K562 (cell line): ENCODE measurements at regions not wholly inside any gene's neighbourhood (a gene's known extent, or its start where the extent isn't known, plus 50 kb on each side); places are given as distances from the start of the nearest gene placed in this dataset.

Experiments
- ATAC-seq: fragments of 200-7000 bp; cut with Tn5 transposase; 3 replicates; pipeline ENCODE4 v1.9.1; 2020; ENCODE audit warnings: moderate library complexity
- BruUV-seq: library from RNA; stranded (reverse); fragments of 400-500 nt; replicated peaks from 2 replicates; lab custom pipeline; 2021; lab: Mats Ljungman, UMichigan
- CTCF ChIA-PET: fragments of 300-600 bp; formaldehyde crosslinking; extraction: SDS; loops from one replicate; lab custom pipeline; 2021; ENCODE audit warnings: low intra/inter-chr PET ratio; lab: Yijun Ruan, JAX
- POLR2A ChIA-PET: fragments of 300-600, 350-650 bp; sonication (Branson Sonifier 250); formaldehyde crosslinking; extraction: SDS; loops from one replicate; lab custom pipeline; 2021; ENCODE audit warnings: antibody characterized with exemption, inconsistent platforms; lab: Yijun Ruan, JAX
- DNase-seq, 4 experiments: peaks; one replicate each; pipeline versions ENCODE4 v3.0.0 to v3.0.0-alpha.2; 2011 to 2018; ENCODE audit warnings: low spot score in 3 of 4, mixed read lengths in 3 of 4; ENCODE audit errors: extremely low read depth in 1 of 4
- FAIRE-seq: peaks from 2 replicates; lab custom pipeline; 2011; peaks lifted over from hg19 to GRCh38; lab: Jason Lieb, UNC
- H2AFZ ChIP-seq: 2 replicates; pipeline ENCODE4 v1.6.0; 2011; ENCODE audit warnings: low read depth, low read length, control low read depth, inconsistent platforms
- H3K27ac ChIP-seq: fragments of 200-600 bp; 3 replicates; pipeline ENCODE4 v1.8.0; 2011; ENCODE audit warnings: low read depth, mild to moderate bottlenecking, control low read depth, inconsistent platforms, low read length, moderate library complexity, mixed read lengths; ENCODE audit errors: extremely low read depth
- H3K27me3 ChIP-seq, 2 experiments: fragments of 300-600 bp in 1 of 2; 2 replicates in 1 of 2; 3 replicates in 1 of 2; pipeline versions ENCODE4 v1.6.0 to v1.8.0; 2011; ENCODE audit warnings: inconsistent platforms in 2 of 2, low read length in 2 of 2, mild to moderate bottlenecking in 1 of 2, mixed read lengths in 1 of 2, moderate library complexity in 1 of 2; ENCODE audit not compliant: control insufficient read depth in 2 of 2, insufficient read depth in 2 of 2
- H3K36me3 ChIP-seq: fragments of 300-600 bp; 3 replicates; pipeline ENCODE4 v1.8.0; 2011; ENCODE audit warnings: mild to moderate bottlenecking, low read length, inconsistent platforms; ENCODE audit not compliant: control insufficient read depth, insufficient read depth
- H3K4me1 ChIP-seq, 2 experiments: fragments of 200-600 bp in 1 of 2; replicated peaks in 1 of 2; 2 replicates in 1 of 2; 3 replicates in 1 of 2; pipeline versions ENCODE4 v1.5.1 to v1.8.0; 2011; ENCODE audit warnings: inconsistent platforms in 2 of 2, low read length in 2 of 2, mild to moderate bottlenecking in 1 of 2, mixed read lengths in 1 of 2, moderate library complexity in 1 of 2; ENCODE audit not compliant: control insufficient read depth in 2 of 2, insufficient read depth in 2 of 2
- H3K4me2 ChIP-seq: 2 replicates; pipeline ENCODE4 v1.6.1; 2011; ENCODE audit warnings: low read length, control low read depth, inconsistent platforms, mixed read lengths; ENCODE audit not compliant: insufficient read depth
- H3K4me3 ChIP-seq: fragments of 200-600 bp; sonication (generic), shearing (Covaris generic); 2 replicates; pipeline ENCODE4 v1.5.1; 2016; ENCODE audit warnings: control low read depth, inconsistent platforms
- H3K79me2 ChIP-seq: fragments of 200-600 bp; 3 replicates; pipeline ENCODE4 v1.8.0; 2011; ENCODE audit warnings: low read length, inconsistent platforms; ENCODE audit not compliant: control insufficient read depth, insufficient read depth
- H3K9ac ChIP-seq, 2 experiments: 2 replicates each; pipeline versions ENCODE4 v1.6.0 to v1.6.1; 2011; ENCODE audit warnings: low read depth in 2 of 2, low read length in 2 of 2, control low read depth in 1 of 2, inconsistent platforms in 1 of 2, mild to moderate bottlenecking in 1 of 2, mixed read lengths in 1 of 2; ENCODE audit not compliant: insufficient read depth in 1 of 2
- H3K9me1 ChIP-seq: one replicate; pipeline ENCODE4 v1.6.0; 2011; ENCODE audit warnings: inconsistent platforms, mild to moderate bottlenecking, low read length, moderate library complexity; ENCODE audit not compliant: control insufficient read depth, insufficient read depth
- H3K9me3 ChIP-seq: replicated peaks from 2 replicates; pipeline ENCODE4 v1.5.1; 2011; ENCODE audit warnings: low read depth, low read length, inconsistent platforms; ENCODE audit not compliant: control insufficient read depth, insufficient read depth
- H4K20me1 ChIP-seq: replicated peaks from 2 replicates; pipeline ENCODE4 v1.6.1; 2011; ENCODE audit warnings: low read length, inconsistent platforms, mixed read lengths; ENCODE audit not compliant: control insufficient read depth, insufficient read depth
- ESRRB ChIP-seq: fragments of 250-450 bp; sonication (Bioruptor Pico); IDR thresholded peaks from 2 replicates; pipeline ENCODE4 v1.5.0; 2020; ENCODE audit warnings: mild to moderate bottlenecking, moderate library complexity, borderline replicate concordance
- ETS1 ChIP-seq: conservative IDR thresholded peaks from 2 replicates; pipeline ENCODE4 v1.6.1; 2011; ENCODE audit warnings: low read depth, mild to moderate bottlenecking, low read length; ENCODE audit not compliant: control insufficient read depth
- GTF2F1 ChIP-seq: IDR thresholded peaks from 2 replicates; pipeline ENCODE4 v1.6.1; 2011; ENCODE audit warnings: low read depth, low read length, improper control_type of control experiment
- MBD1 ChIP-seq: fragments of 250-450 bp; sonication (Bioruptor Pico); IDR thresholded peaks from 2 replicates; pipeline ENCODE4 v1.8.0; 2022; ENCODE audit warnings: inconsistent platforms
- MEF2D ChIP-seq: conservative IDR thresholded peaks from 2 replicates; pipeline ENCODE4 v1.6.1; 2016; ENCODE audit warnings: low read depth, missing genetic modification characterization, missing compliant biosample characterization
- PPARD ChIP-seq: fragments of 250-450 bp; sonication (Bioruptor Pico); IDR thresholded peaks from 2 replicates; pipeline ENCODE4 v1.8.0; 2022; ENCODE audit warnings: inconsistent platforms, mild to moderate bottlenecking, moderate library complexity
- PRPF4 ChIP-seq: fragments of 200-400 bp; formaldehyde crosslinking; IDR thresholded peaks from one replicate; pipeline ENCODE4 v1.6.1; 2017; ENCODE audit warnings: low read length, low read depth, mild to moderate bottlenecking; ENCODE audit not compliant: insufficient read depth, poor library complexity, severe bottlenecking
- ZBTB2 ChIP-seq: fragments of 450-650 bp; IDR thresholded peaks from 2 replicates; pipeline ENCODE4 v1.6.1; 2016; ENCODE audit warnings: antibody characterized with exemption
- ZNF444 ChIP-seq: fragments of 250-450 bp; sonication (Bioruptor Pico); IDR thresholded peaks from 2 replicates; pipeline ENCODE4 v1.4.0; 2020; ENCODE audit warnings: mild to moderate bottlenecking, moderate library complexity
- ZNF507 ChIP-seq: conservative IDR thresholded peaks from 2 replicates; pipeline ENCODE4 v1.6.1; 2017; ENCODE audit warnings: missing genetic modification characterization, missing compliant biosample characterization
- ZNF717 ChIP-seq: fragments of 250-450 bp; sonication (Bioruptor Pico); IDR thresholded peaks from 2 replicates; pipeline ENCODE4 v1.5.0; 2021
- WGBS: fragments of 100-300 bp; shearing (Covaris generic); methylation state at CpG from one replicate; pipeline ENCODE4 v1.1.6; 2016; ENCODE audit warnings: low coverage, mixed read lengths; ENCODE audit not compliant: insufficient coverage; ENCODE audit errors: missing lambda C conversion rate; 5-methylcytosine and 5-hydroxymethylcytosine counted together
- in situ Hi-C: fragments of 300-500 bp; cut with MboI; formaldehyde crosslinking; loops from 4 replicates; pipeline ENCODE4 v1.15.0; 2018; ENCODE audit warnings: inconsistent platforms, mixed read lengths
- intact Hi-C: fragments of 100-400 bp; cut with micrococcal nuclease; formaldehyde crosslinking; loops from 2 replicates; pipeline ENCODE4 v1.14.2; 2022
- TF ChIP-seq, protein P1 (sequence below): fragments of 250-450 bp; sonication (Bioruptor Pico); IDR thresholded peaks from 2 replicates; pipeline ENCODE4 v1.5.0; 2020; ENCODE audit warnings: mild to moderate bottlenecking
- TF ChIP-seq, protein P2 (sequence below): fragments of 250-450 bp; sonication (Bioruptor Pico); IDR thresholded peaks from 2 replicates; pipeline ENCODE4 v1.8.0; 2021; ENCODE audit warnings: mild to moderate bottlenecking, moderate library complexity

- H3K4me1 ChIP-seq: no peaks in the 10 kb centered on the region
- BruUV-seq: no TSS peak
- FAIRE-seq (no peak), ATAC-seq (no peak), DNase-seq (no peak)
- no peaks in the 10 kb centered on the region for H4K20me1 ChIP-seq
- H3K79me2 ChIP-seq: no peaks in the 10 kb centered on the region
- no peaks in the 10 kb centered on the region for H3K36me3 ChIP-seq
- POLR2A ChIA-PET: no interaction called here
- no peak overlapping the region for H3K4me3 ChIP-seq
- H3K27me3 ChIP-seq: no peaks in the 10 kb centered on the region
- H3K27ac ChIP-seq: no peak overlapping the region
- WGBS: 0% methylated on average over 2 of the region's 2 CpGs
- intact Hi-C loops: no loop called here
- H2AFZ ChIP-seq: no peak overlapping the region
- no peak overlapping the region for H3K4me2 ChIP-seq
- no peaks in the 10 kb centered on the region for H3K9me3 ChIP-seq
- H3K9me1 ChIP-seq: no peaks in the 10 kb centered on the region
- in situ Hi-C loops: no loop called here
- CTCF ChIA-PET: no interaction called here
- no peak overlapping the region for H3K9ac ChIP-seq
- no peak for TF ChIP-seq ZNF444 (CRISPR knock-in tag)
- no peak for TF ChIP-seq ZNF717 (CRISPR knock-in tag)
- TF ChIP-seq PPARD (CRISPR knock-in tag): no peak
- TF ChIP-seq, protein P1, sequence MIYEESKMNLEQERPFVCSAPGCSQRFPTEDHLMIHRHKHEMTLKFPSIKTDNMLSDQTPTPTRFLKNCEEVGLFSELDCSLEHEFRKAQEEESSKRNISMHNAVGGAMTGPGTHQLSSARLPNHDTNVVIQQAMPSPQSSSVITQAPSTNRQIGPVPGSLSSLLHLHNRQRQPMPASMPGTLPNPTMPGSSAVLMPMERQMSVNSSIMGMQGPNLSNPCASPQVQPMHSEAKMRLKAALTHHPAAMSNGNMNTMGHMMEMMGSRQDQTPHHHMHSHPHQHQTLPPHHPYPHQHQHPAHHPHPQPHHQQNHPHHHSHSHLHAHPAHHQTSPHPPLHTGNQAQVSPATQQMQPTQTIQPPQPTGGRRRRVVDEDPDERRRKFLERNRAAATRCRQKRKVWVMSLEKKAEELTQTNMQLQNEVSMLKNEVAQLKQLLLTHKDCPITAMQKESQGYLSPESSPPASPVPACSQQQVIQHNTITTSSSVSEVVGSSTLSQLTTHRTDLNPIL: no peak
- no peak for TF ChIP-seq ZBTB2
- TF ChIP-seq PRPF4: no peak
- TF ChIP-seq MBD1 (CRISPR knock-in tag): no peak
- TF ChIP-seq ETS1: no peak
- TF ChIP-seq, protein P2, sequence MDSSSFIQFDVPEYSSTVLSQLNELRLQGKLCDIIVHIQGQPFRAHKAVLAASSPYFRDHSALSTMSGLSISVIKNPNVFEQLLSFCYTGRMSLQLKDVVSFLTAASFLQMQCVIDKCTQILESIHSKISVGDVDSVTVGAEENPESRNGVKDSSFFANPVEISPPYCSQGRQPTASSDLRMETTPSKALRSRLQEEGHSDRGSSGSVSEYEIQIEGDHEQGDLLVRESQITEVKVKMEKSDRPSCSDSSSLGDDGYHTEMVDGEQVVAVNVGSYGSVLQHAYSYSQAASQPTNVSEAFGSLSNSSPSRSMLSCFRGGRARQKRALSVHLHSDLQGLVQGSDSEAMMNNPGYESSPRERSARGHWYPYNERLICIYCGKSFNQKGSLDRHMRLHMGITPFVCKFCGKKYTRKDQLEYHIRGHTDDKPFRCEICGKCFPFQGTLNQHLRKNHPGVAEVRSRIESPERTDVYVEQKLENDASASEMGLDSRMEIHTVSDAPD (CRISPR knock-in tag): no peak
- no peak for TF ChIP-seq GTF2F1
- TF ChIP-seq ZNF507 (tag): no peak
- TF ChIP-seq ESRRB (CRISPR knock-in tag): no peak
- TF ChIP-seq MEF2D: no peak
These were observed 239.0 kb upstream of the KLHL29 start for GRCh38 chr2:23146011-23146410.
